ENCODE measurements at regions not wholly inside any gene's neighbourhood (a gene's known extent, or its start where the extent isn't known, plus 50 kb on each side); places are given as distances from the start of the nearest gene placed in this dataset.
"Not testable (repeated sequence)": the region's sequence is repeated elsewhere in the genome, so short reads cannot be mapped to it uniquely, and the experiment has no call there.

DNA sequence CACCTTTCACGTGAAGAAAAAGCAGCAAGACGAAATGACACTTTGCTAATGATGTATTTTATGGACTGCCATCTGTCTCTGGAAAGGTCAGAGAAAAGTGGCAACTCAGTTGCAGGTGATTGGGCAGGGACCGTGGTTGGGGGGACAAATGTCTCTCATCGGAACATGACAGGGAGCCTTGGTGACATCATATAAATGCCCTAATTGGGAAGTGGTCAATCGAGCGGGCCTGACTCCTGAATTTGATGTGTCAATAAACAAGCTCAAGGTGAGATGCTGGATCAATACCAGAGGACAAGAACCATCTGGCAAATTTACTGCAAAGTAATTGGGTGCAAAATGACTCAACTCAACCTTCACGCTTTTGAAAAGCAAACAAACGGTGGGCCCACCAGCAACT, 151.9 kb upstream of the SKOR2 start:
- DNase-seq = no peak

DNA sequence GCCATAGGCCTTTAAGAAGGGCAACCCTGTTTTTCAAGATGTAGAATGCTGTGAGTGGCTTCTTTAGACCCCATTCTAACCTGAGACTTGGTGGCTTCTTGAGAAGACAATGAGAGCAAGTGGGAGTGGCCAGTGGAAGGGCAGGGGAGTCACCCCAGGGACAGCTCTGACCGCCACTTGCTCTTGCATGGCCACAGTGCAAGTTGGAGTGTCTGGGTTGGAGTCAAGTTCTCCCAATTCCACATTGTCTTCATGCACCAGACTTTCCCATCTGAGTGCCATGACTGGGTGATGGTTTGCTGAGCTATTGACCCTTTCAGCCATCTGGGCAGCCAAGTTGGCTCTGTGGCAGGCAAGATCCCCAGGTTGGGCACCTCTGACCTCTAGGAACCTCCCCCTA, 148.0 kb upstream of the SKOR2 start:
- DNase-seq = no peak

DNA sequence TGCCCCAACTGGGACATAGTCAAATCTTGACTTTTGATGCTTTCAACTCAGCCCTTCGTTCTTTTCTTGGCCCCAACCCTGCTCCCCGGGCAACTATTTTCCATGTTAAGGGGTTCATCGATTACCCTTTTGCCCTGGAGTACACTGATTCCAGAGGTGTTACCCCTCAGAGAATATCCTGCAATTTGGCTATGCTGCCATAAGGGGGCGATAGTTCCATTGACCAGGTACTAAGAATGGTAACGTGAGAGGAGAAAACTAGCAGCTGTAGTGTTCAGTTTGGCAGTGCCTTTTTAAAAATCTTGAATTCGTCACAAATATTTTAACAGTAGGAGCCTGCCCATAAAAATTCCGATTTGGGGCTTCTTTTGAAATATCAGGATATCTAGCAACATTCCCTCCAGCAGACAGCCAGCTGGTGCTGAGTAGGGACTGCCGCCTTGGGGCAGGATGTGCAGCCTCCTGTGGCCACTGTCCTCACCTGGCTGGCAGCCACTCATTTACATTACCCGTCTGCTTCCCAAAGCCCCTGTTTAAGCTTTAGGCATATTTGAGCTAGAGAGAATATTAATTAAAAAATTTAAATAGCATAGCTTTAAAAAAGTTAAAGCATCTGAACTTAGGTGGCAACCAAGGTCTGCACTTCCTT, 146.3 kb upstream of the SKOR2 start:
- DNase-seq = no peak

DNA sequence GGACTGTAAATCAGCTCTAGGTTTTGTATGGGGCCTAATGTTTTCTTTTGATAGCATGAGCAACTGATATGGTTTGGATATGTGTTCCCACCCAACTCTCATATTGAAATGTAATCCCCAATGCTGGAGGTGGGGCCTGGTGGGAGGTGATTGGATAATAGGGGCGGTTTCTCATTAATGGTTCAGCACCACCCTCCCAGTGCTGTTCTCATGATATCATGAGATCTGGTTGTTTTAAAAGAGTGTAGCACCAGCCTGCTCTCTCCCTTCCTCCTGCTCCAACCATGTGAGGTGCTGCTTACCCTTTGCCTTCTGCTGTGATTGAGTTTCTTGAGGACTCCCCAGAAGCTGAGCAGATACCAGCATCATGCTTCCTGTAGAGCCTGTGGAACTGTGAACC, 140.2 kb upstream of the SKOR2 start:
- no peak for DNase-seq

DNA sequence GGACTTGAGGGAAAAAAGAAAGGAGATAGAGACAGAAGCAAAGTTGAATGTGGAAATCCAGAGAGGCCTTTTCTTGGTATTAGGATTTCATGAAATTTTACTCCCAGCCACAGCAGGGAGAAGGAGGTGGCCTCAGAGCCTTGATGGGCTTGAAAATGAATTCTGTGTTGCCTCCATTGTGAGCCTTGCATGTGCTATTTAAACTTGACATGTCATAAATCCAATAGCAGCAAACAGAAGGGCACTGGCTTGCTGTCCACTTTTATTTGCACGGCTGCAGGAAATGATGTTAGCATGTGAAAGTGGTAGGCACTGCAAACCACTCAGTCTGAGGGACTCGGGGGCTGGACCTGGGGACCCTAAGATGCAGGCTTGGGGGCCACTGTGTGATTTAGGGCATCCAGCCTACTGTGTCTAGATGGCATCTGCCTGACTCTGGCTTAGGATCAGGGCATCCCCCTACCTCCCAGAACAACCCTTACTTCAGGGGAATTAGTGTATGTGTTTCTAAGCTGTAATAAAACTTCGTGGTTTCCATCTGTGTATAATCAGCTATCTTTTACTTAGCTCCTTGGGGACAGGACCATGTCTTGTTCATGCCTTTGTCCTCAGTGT, 139.1 kb upstream of the SKOR2 start:
- DNase-seq = no peak

DNA sequence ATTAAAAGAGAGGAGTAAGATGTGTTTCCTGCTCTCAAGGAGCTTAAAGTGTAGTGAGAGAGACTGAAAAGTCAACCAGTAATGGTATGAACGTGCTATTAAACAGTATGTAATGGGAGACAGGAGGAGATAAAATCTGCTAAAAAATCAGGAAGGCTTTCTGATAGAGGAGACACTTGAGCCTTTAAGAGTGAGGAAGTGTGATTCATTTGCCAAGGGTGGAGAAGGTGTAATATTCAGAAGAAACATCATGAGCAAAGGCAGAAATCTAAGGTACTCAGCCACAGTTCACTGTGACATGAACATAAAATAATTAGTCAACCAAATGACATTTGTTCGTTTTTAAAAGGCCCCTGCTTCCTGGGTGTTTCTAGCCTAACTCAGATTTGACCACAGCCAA, 137.8 kb upstream of the SKOR2 start:
- DNase-seq = peak; percentile 18

DNA sequence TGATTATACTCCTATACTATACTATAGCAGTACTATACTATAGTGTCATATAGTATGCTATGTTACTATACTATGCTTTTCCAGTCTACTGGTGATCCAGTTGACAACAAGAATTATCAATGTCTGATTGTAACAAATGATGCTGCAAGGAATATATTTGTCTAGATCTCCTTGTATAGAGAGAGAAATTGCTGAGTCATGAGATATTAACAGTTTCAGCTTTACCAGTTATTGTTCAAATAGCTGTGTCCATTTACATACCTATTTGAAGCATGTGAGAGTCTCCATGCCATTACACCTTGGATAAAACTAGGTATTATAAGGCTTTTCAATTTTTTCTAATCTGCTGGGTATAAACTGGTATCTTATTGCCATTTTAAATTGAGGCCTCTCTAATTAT, 136.4 kb upstream of the SKOR2 start:
- no peak for DNase-seq

DNA sequence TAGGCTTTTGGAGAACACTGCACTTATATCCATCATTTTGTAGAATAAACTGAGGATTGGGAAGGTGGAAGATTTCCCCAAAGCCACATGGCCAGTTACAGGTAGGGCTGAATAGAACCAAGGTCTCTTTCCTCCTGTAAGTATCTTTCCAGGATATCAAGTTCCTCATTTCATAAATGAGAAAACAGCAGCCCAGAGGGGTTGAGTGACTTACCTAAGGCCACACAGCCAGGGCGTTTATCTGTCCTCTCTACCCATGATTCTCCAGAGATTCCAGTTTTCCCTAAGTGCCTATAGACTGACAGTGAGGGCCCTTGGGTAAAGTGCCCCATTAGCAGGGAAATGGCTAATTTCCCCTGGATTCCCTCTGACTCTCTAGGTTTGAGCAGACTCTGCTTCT, 132.3 kb upstream of the SKOR2 start:
- DNase-seq = no peak

DNA sequence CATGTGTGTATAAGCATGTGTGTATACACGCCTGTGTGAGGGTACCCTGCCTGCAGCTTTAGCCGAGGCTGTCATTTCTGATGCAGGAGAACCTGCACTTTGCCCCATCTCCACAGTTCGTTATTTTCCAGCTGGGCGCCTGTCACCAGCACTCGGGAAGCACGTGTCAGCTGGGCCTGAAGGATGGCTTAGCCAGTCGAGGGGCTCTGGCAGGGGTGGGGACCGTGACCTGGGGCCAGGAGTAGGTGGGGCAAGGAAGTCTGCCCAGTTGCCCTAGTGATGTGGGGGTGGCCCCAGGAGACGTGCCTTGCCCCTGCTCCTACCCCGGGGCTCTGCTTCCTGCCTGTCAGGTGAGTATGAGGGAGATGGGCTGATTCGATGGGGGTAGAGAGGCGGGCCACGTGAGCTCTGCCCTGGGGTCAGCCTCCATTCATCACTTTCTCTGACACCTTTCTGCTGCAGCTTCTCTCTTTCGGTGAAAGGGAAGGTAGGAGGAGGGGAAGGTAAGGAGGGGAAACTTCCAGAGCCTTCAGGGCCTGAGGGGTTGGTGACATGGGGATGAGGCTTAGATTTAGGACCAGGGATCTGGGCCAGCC, 130.6 kb upstream of the SKOR2 start:
- DNase-seq = no peak

DNA sequence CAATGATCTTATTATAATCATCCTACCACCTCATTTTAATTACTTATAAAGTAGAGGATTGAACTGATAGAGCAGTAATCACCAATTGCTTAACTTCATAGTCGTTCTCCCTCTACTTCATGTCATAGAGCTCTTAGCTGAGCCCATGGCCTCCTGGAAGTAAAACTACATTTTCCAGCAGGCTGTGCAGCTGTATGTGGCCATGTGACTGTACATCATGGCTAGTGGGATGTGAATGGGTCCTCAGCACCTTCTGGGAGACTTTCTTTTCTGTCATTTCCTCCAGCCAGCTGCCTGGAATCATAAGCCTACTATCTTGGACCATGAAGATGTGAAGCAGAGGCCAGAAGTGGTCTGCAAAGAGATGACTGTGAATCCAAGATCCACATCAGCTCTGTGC, 128.7 kb upstream of the SKOR2 start:
- no peak for DNase-seq

DNA sequence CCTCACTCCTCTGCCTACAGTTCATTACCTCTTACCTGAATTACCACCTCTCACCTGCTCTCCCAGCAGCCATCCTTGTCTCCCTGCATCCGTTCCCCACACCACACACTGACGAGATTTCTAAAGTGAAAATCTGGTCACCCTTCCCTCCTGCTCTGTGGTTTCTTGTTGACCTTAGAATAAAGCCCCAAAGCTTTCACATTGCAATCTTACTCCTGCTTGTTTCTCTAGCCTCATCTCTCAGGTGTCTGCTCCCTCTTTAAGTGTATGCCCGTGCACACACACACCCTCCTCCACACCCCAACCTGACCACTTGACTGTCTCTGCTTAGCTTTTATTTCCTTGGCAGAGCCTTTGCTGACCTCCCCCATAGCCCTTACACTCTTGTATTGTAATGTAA, 122.0 kb upstream of the SKOR2 start:
- DNase-seq = no peak

DNA sequence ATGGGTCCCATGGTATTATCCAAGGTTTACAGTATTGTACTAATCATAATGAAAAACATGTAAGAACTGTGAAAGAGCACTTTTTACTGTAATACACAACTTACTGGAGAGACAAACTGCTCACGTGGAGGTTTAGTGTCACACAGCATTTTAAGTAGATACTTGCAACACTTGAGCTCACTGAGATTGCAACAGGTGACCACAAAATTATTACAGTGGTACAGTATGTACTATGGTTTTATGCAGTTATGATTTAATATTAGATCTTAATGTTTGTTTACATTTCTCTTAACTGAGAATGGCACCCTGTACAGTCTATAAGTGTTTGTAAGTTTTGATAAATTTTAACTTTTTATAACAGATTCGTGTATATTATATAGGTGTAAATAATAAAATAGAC, 118.6 kb upstream of the SKOR2 start:
- no peak for DNase-seq

DNA sequence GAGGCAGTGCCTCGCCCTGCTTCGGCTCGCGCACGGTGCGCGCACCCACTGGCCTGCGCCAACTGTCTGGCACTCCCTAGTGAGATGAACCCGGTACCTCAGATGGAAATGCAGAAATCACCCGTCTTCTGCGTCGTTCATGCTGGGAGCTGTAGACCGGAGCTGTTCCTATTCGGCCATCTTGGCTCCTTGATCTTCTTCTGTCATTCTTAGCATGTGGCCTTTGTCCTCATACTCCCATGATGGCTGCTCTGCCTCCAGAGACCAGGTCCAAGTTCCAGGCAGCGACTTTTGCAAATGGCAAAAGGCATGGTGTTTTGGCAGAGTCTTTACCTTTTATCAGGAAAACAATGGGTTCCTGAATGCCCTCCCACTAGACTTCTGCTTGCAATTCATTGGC, 102.6 kb upstream of the SKOR2 start:
- DNase-seq = not testable (repeated sequence)

DNA sequence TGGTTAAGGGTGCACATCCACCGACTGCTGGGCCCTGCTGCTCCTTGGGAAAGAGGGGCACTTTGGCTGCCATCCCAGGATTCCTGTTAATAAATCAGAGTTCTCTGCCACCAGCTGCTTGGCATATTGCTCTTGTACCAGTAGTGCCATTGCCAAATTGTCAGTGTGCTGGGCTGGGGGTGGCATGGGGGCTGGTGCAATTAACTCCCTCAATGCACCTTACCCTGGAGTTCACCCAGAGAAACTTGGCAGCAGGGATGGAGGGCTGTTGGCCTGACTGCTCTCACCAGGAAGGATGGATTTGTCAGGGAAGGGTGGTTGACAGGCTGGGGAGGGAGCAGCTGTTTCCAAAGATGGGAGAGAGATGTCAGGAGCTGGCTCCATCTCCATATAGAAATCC, 94.6 kb upstream of the SKOR2 start:
- DNase-seq = no peak

DNA sequence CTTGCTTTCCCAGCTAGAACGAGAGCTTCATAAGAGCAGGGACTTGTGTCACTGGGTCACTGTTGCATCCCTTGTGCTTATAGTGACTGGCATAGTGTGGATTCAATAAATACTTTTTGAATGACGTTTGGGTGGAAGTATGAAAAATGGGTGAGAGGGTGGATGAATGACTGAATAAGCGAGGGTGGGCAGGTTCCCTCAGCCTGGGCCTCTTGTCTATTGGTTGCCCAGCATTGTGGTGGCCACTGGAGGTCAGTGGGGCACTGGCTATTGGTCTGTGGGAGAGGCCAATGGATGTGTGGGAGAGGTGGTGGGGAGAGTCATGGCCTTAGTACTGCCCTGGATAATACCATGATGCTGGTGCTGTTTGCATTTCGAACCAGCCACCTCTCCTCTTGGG, 93.8 kb upstream of the SKOR2 start:
- DNase-seq = no peak

DNA sequence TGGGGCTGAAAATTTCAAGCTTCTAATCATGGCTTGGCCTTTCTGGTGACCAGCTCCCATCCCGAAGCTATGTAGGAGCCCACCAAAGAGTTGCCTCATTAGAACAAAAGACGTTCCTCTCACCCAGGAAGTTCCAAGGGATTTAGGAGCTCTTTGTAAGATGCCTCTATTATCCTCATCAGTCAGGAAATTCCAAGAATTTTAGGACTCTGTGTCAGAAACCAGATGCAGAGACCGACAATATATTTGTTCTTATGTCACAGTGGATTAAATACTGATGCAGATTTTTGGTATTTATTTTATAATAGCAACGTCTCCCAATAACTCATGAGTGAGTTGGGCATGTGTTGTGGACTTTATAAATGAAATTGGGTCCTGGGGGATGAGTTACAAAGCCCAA, 91.8 kb upstream of the SKOR2 start:
- DNase-seq = peak; percentile 88

DNA sequence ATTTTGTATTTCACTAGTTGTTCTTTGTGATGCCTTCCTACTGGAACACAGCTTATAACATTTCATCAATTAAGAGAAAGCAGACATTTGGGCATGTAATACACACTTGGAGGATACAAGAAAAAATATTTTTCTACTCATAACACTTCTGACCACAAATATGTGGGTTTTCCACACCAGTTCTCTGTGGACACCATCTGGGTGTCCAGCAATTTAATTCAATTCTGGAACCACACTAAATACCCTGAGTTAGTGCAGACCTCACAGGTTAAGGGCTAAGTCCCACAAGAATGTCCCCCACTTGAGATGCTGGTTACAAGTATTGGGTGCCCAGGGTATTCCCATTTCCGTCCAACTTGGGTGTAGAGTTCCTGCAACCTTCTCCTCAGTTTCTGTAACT, 91.1 kb upstream of the SKOR2 start:
- DNase-seq = peak; percentile 58

DNA sequence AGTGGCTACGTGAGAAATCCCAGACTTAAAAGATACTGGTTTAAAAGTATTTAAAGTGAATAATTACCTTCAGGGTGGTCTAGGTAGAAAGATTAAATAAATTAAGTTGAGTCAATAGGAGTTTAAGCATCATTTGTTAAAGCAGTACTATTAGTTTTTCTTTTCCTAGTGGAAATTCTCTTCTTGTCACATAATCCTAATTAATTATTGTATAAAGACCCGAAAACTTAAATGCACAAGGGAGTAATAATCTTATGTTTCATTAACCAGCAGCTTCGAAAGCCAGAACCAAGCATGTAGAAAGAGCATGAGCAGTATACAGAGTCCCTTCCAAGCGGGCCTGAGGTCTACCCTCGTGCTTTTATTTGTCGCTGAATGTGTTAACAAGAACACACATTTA, 90.2 kb upstream of the SKOR2 start:
- no peak for DNase-seq

DNA sequence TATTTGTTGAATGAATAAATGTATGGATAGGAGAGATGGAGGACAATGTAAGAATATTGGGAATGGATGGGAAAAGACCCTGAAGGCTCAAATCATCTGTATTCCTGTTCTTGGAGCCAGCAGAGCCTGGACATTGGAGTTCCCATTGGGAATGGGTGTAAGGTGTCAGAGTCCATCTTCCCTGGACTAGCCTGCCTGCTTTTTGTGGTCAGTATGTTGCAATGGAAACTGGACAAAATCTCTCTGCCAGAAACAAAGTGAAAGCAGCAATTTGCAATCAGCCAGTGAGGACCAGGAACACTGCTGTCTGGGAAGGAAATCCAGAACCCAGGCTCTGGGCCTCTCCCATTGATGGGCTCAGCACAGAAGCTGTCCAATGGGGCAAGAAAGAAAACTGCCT, 83.5 kb upstream of the SKOR2 start:
- no peak for DNase-seq

DNA sequence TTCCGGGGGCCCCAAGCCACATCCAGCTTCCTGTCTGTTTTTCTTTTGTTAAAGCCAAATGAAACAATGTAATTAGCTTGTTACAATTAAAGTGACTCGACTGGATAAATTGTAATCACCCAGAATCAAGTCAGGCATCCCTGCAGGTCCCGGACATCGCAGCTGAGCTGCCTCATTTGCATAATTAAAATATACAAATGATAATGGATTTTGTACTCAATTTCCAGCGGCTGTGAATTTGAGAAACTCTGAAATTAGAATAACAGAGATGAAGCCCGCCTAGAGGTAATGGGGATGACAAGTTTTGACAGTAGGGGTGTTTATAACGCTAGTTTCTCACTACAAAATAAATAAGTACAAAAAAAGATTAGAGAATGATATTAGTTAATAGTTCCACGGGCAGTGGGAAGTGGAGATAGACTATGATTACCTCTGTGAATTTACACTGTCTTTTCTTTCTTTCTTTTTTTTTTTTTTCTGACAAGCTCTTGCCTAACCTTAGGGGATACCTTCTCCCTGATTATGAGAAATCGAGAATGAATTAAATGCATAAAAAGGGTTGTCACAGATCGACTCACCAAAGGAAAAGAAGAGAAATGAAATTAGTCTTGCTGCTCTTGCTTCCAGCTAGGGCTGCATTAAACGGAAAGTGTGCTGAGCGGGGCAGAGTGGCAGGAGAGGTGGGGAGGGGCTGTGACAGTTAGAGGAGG, 82.6 kb upstream of the SKOR2 start:
- no peak for DNase-seq

DNA sequence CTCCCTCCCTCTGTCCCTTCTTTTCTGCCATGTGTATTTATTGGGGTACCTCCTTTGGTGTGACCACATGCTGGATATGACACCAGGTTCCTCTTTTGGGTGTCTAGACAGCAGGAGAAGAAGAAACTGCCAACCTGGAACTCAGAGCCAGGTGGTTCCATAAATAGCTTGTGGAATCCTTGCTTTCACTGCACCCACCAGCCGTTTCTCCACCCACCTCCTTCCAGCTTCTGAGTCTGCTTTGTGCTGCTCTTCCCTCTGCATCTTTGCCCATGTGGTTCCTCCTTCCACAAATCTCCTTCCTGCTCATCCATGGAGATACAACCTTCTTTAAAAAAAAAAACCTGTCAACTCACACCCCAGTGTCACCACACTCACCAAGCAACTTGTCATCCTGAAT, 80.2 kb upstream of the SKOR2 start:
- DNase-seq = no peak

DNA sequence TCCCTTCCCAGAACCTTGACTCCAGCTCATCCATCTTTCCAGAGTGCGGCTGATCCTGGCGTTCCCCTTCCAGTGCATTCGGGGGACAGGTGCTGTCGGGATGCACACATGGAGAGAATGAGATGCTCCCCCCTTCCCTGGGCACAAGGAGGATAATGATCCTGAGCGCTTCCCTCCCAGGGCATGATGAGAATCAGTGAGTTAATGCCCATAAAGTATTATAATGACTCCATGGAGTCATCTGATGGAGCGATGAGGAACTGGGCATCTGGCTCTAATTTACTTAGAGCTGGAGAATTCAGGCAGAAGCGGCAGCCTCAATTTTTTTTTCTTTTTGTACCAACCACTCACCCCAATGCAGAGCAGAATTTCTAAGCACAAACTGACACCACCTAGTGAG, 79.6 kb upstream of the SKOR2 start:
- peak; percentile 48 for DNase-seq

DNA sequence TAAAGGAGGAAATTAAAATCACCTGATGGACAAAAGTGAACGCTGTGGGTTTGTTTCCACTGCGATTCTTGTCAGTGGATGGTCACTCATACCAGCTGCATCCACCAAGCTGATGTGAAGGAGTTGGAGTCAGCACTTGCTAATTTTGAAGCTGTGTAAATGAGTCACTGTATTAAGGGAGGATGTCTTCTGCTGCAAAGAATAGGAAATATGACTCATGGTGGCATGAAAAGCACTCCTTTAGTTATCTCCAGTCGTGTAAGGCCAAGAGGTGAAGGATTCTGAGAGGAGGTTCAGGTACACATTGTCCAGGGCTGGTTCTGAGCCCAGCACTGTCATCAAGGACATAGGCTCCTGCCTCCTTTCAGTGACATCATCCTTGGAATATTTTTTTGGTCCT, 71.7 kb upstream of the SKOR2 start:
- peak; percentile 72 for DNase-seq

DNA sequence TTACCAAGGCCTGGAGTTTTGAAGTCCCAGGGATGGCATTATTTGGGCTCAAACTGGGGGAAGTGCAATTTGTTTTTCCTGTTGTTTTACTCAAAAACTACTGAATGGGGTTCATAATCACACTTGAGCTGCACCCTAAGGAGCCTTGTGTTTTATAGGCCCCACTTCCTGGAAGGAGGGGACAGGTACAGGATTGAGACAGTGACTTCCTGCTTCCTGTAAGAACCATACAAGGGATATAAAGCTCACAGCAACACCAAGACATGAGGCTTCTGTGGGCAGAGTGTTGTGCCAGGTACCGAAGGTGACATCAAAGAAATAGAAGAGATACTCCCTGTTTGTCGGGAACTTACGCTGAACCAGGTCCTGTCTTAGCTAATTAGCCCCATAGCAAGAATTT, 70.4 kb upstream of the SKOR2 start:
- no peak for DNase-seq
